HG03469 (cell line): ENCODE measurements at regions not wholly inside any gene's neighbourhood (a gene's known extent, or its start where the extent isn't known, plus 50 kb on each side); places are given as distances from the start of the nearest gene placed in this dataset.
"Not testable (repeated sequence)": the region's sequence is repeated elsewhere in the genome, so short reads cannot be mapped to it uniquely, and the experiment has no call there.

Experiments
- ATAC-seq: cut with Tn5 transposase; IDR thresholded peaks from one replicate; pipeline ENCODE4 v1.9.1; 2021; ENCODE audit warnings: mild to moderate bottlenecking, moderate library complexity, moderate number of reproducible peaks; ENCODE audit not compliant: unreplicated experiment

- no peak for ATAC-seq
Observed at GRCh38 chr13:44146138-44146537, 227.5 kb upstream of the SERP2 start.

GRCh38 chr13:44147233-44147632 lies 226.4 kb upstream of the SERP2 start:
- no peak for ATAC-seq

GRCh38 chr13:44147648-44148047 lies 226.0 kb upstream of the SERP2 start:
- ATAC-seq = no peak

DNA sequence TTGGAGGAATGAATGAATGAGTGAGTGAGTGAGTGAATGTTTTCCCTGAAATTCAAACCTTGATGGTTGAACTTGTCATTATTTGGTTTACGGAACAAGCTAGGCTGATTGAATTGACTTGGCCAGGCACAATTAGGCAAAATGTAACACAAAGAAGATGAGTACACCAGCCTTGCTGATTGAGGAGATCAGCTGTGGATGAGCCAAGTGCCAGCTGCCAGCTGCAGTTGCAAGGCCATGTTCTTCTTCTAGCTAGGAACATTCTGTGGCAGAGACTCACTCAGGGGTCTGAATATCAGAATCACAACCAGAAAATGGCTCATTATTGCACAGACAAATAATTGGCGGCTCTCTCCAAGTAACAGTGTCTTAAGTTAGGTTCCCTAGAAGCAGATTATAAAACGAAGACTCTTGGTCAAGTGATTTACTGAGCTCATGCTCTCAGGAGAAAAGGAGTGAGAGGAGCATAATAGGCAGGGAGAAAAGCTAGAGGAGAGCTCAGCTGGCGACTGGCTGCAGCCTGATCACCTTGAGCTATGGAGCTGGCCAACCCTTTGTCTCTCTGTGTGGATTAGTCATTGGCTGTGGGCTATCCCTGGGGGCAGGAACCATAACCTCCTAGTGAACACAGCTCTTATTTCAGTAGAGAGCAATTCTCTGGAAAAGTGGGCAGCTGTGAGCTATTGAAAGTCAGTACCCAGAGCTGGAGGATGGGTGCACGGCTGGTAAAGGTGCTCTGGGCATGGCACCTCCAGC lies 225.3 kb upstream of the SERP2 start:
- no peak for ATAC-seq

DNA sequence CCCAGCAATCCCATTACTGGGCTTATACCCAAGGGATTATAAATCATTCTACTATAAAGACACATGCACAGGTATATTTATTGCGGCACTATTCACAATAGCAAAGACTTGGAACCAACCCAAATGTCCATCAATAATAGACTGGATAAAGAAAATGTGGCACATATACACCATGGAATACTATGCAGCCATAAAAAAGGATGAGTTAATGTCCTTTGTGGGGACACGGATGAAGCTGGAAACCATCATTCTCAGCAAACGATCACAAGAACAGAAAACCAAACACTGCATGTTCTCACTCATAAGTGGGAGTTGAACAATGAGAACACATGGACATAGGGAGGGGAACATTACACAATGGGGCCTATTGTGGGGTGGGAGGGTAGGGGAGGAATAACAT lies 224.4 kb upstream of the SERP2 start:
- not testable (repeated sequence) for ATAC-seq

DNA sequence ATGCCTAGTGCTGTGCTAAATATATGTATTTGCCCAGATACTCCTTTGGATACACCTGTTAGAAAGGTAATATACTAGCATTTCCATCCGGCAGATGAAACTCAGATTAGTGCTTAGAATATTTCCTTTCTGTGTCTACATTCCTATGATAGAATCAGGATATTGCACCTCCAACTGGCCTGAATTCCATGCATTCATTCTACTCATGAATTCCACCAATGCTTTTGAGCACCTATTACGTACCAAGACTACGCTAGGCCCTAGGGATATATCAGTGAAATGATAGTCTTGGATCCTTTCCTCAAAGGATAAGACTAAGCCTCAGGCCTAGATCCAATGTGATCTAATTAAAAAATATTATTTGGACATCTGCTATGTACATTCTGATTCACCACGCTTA lies 223.8 kb upstream of the SERP2 start:
- ATAC-seq = no peak

DNA sequence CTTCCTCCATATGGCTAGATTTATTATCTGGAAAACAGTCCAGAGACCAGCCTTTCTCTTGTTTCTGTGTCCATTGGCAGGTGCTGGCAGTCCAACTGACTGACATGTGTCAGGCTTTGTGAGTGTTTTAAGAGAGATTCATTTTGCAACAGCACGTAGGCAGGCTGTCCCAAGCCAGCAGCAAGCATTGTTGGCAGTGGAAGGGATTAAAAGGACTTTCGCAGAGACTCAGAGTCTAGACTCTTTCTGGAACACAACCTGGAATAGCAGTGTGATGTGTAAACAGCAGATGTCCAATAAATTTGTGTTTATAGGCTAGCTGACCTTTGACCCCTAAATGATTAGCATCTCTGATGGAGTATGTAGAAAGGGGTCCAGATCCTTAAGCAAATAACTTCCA lies 222.2 kb upstream of the SERP2 start:
- no peak for ATAC-seq

DNA sequence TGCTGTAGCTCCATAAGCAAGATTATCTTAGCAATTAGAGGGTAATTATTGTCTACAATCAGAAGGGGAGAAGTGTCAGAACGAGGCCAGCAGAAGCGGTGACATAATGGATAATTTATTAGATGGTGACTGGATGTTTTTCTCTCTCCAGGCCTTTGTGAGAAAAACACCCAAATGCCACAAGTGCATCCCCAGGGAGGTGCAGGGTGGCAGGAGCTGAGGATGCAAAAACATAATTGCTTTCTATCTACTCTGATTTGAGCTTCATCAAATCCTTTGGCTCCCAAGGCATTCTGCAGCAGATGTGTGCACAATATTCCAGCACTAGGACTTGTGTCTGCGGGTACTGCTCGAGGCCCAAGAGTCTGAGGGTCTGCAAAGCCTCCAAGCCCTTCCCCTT lies 220.1 kb upstream of the SERP2 start:
- ATAC-seq = no peak

DNA sequence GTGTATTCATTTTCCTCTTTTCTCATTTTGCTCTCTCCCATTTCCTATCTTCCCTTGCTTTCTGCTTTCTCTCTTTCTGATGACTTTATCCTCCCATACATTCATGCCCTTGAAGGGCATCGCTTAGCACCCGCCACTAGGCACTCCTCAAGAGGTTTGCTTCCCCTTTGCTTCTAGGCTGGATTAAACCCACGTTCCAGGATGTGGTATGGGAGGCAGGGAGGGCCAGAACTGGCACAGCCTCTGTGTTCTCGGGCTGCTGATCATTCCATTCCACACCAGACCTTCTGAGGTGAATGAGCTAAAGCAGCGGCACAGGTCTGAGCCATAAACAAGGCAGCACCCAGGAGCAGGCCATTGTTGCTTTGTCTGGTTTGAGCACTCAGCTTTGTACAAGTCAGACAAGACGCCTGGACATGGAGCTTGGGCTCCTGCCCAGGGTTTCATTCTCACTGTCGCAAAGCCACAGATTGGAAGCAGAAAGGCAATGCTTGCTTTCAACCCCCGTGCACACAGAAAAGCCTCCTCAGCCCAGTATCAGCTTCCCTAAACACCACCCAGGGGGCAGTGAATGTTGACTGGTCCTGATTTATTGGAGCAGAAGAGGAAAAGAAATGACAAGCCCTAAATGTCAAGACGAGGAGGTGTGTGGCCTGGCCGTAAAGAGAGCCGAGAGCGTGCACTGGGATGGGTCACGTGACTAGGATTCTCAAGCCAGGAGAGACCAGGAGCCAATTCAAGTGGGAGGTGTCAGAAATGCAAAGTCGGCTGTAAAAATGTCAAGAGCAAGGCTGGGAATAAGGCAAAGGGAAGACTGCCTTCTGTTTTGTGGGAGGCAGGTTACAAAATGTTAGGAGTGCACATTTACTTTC lies 218.0 kb upstream of the SERP2 start:
- no peak for ATAC-seq

- no peak for ATAC-seq
Observed at GRCh38 chr13:44156294-44156658, 217.3 kb upstream of the SERP2 start.

- ATAC-seq = no peak
Observed at GRCh38 chr13:44157606-44158005, 216.0 kb upstream of the SERP2 start.

DNA sequence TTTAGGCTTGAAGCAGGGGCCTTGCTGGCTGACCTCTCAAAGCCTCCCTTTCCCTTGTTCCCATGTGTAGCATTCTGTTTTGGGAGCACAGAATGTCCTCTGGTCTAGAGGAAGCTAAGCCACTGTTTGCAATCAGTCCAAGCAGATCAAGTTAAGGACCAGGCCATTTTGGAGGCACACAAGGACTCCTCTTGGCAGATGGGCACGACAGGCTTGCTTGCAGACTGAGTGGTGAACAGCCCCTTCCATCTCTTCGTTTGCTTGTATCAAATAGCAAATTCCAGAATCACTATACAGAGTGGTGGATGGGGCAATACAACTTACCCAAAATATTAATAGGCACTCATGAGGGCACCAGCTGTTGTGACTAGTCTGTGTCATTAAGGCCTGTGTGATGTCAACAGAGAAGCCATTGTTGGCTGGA lies 215.5 kb upstream of the SERP2 start:
- no peak for ATAC-seq

DNA sequence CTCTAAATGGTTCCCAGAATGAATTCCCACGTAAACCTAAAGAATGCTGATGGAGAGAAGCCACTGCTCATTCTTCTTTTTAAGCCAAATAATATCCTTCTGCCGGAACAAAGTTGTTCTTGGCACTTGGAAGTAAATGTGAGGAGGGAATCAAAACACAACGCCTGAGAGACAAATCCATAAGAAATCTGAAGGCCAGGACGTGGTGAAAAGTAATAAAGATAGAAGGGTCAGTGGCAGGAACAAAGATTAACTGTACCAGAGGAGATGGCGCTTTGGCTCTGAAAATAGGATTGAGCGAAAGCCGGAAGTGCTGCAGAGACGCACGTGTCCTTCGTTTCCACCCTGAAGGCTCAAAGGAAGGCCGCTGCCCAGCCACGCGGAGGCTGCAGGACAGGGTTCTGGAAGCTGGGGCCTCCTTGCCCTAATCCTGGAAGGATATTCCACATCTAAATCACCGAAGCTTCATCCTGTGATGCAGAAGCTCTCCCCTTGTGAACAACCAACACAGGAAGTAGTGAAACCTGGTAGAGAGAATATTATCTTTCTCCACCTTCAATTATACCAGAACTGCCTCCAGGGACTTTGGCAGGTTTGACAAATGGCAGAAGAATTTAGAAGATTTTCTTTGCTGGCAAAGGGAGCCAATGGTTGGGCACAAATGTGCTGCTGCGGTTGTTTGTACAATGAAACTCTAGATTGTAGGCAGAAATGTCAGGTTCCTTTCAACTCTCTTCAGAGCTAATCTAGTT lies 214.6 kb upstream of the SERP2 start:
- no peak for ATAC-seq

DNA sequence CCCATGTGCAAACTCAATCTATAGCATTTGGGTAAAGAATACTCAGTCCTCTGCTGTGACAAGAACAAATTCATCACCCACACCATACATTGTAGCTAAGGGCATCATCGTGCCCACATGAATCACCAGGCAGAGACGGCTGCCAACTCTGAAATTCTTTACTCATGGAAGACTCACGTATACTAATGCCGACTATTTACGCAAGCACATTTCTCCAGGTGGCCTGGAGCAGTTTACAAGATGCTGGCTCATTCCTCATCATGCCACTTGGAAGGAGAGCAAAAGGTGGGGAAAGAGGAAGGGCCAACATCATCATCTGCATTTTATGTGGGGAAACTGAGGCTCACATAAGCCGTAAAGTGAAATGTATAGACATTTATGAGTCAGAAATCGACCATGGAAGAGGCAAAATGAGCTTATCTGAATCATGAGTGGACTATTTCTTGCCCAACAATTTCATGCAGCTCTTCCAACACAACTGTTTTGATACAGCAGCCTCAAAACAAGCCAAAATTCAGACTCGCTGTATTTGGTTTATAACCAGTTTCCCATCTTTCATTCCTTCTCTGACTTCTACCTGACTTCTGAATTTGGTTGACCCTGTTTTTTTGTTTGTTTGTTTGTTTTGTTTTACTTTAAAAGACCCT lies 213.9 kb upstream of the SERP2 start:
- no peak for ATAC-seq

GRCh38 chr13:44160591-44161191 lies 212.9 kb upstream of the SERP2 start:
- ATAC-seq = no peak

DNA sequence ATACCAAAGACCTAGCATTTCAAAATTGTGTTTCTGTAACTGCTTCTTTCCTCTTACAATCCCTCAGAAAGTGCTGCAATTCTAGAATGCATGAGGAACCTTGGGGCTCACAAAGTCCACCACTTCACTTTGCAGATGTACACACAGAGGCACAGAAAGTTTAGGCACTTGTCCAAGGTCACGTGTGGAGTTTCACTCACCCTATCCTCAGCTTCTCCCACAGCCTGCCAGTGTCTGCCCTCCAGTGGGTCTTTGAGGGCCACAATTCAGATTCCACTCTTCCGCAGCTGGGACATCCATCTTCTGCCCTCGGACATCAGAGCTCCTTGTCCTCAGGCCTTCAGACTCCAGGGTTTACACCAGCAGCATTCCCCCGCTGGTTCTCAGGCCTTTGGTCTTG lies 210.5 kb upstream of the SERP2 start:
- no peak for ATAC-seq

GRCh38 chr13:44165221-44165888 lies 208.3 kb upstream of the SERP2 start:
- no peak for ATAC-seq

DNA sequence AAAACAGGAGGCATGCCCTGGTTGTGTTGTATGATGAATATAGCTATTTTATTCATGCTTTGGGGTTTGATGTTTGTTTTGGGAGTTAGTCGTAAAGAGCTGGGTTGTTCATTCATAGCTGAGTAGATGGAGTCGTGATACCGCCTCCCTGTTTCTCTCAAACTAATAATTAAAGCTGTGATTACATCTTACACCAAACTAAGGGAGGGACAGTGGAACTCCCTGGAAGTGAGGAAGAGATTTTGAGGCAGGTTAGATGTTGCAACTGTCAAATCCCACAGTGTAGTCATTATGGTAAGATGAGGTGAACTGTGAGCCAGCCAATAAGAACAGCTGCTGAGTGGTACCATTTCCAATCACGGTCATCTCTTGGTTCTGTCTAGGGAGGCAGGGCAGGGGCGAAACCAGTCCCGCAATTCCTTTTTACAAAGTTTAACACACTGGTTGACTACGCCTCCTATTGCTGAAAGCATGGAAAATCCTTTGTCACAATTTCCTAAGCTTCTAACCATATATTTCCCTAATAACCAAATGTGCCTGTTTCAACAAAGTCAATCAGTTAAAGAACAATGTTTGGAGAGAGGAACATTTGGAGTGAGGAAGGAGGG lies 207.6 kb upstream of the SERP2 start:
- ATAC-seq = no peak

- no peak for ATAC-seq
Observed at GRCh38 chr13:44169018-44169911, 204.4 kb upstream of the SERP2 start.
